Lung (tissue), 11 donors: ENCODE measurements at regions not wholly inside any gene's neighbourhood (a gene's known extent, or its start where the extent isn't known, plus 50 kb on each side); places are given as distances from the start of the nearest gene placed in this dataset.
"Not testable (repeated sequence)": the region's sequence is repeated elsewhere in the genome, so short reads cannot be mapped to it uniquely, and the experiment has no call there.

ENCODE experiments used
- ATAC-seq: fragments of 200-7000 bp; cut with Tn5 transposase; one replicate; pipeline ENCODE4 v1.9.1; 2020; ENCODE audit warnings: moderate number of reproducible peaks; ENCODE audit not compliant: insufficient read depth, low FRiP score
- DNase-seq, 3 donors: peaks; one replicate each; pipeline ENCODE4 v3.0.0-alpha.2; 2013 to 2017
- H3K27ac ChIP-seq, 2 donors: one replicate each; pipeline ENCODE4 v1.5.1; 2013; ENCODE audit warnings: mild to moderate bottlenecking in 2 of 2, moderate library complexity in 2 of 2, control low read depth in 1 of 2, inconsistent platforms in 1 of 2, low read depth in 1 of 2, low read length in 1 of 2
- H3K27me3 ChIP-seq, 3 donors: one replicate each; pipeline ENCODE4 v1.5.1; 2013; ENCODE audit warnings: low read length in 2 of 3; ENCODE audit not compliant: control insufficient read depth in 3 of 3, insufficient read depth in 3 of 3
- H3K36me3 ChIP-seq, 4 donors: one replicate each; pipeline ENCODE4 v1.5.1; 2013; ENCODE audit warnings: low read length in 4 of 4, mild to moderate bottlenecking in 1 of 4, moderate library complexity in 1 of 4; ENCODE audit not compliant: control insufficient read depth in 4 of 4, insufficient read depth in 4 of 4
- H3K4me1 ChIP-seq, 5 donors: one replicate each; pipeline ENCODE4 v1.5.1; 2013; ENCODE audit warnings: low read length in 5 of 5, mild to moderate bottlenecking in 2 of 5, moderate library complexity in 1 of 5; ENCODE audit not compliant: control insufficient read depth in 5 of 5, insufficient read depth in 5 of 5
- H3K4me3 ChIP-seq: one replicate; pipeline ENCODE4 v1.5.1; 2013; ENCODE audit warnings: mild to moderate bottlenecking, control low read depth, moderate library complexity
- H3K9ac ChIP-seq, 2 donors: one replicate each; pipeline ENCODE4 v1.5.1; 2013; ENCODE audit warnings: low read length in 2 of 2, control low read depth in 1 of 2; ENCODE audit not compliant: insufficient read depth in 1 of 2
- H3K9me3 ChIP-seq, 4 donors: one replicate each; pipeline ENCODE4 v1.5.1; 2013; ENCODE audit warnings: low read length in 3 of 4, mild to moderate bottlenecking in 1 of 4, moderate library complexity in 1 of 4; ENCODE audit not compliant: control insufficient read depth in 4 of 4, insufficient read depth in 3 of 4
- WGBS, 2 donors: extraction: QIAGEN DNeasy Blood & Tissue Kit; methylation state at CpG; one replicate each; pipeline ENCODE4 v1.1.7; 2013; 5-methylcytosine and 5-hydroxymethylcytosine counted together
- TF ChIP-seq, protein P1 (sequence below): IDR thresholded peaks from 2 replicates; pipeline ENCODE4 v1.5.1; 2012; ENCODE audit warnings: mild to moderate bottlenecking; ENCODE audit errors: control extremely low read depth, extremely low read depth
- donor health status: control.
- donor health status: control.
- donor health status: Bipolar disorder and iron deficiency.
- donor health status: healthy.
- donor health status: DM: yes; HTN: yes; CAD: no.

DNA sequence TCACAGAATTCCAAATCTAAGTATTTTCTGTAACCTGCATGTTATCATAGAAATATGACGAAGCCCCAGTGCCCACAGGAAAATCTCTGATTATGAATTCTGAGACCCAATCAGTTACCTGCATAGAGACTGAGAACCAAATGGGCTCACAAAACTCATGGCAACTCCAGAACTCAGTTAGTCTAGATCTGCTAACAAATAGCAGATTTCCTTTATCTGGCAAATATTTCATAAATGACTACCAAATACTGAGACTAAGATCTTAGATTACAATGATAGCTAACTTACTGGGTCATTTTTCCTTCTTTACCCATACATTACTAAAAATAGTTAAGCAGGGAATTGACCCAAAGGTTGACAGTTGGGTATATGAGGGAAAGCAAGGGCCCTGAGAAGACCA is 228.1 kb upstream of the FAT3 start:
- H3K9me3 ChIP-seq = no peaks in the 10 kb centered on the region
- 88 to 99% methylated on average over 1 of the region's 1 CpG for WGBS, 2 donors

DNA sequence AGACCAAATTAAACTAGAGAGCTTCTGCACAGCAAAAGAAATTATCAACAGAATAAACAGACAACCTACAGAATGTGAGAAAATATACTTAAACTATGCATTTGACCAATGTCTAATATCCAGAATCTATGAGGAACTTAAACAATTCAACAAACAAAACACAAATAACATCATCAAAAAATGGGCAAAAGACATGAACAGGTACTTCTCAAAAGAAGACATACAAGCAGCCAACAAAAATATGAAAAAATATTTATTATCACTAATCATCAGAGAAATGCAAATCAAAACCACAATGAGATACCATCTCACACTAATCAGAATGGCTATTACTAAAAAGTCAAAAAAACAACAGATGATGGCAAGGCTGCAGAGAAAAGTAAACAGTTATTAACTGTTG is 236.2 kb upstream of the FAT3 start:
- ATAC-seq, H3K9me3 ChIP-seq, H3K9ac ChIP-seq, H3K4me3 ChIP-seq, DNase-seq, H3K27me3 ChIP-seq, H3K27ac ChIP-seq, H3K4me1 ChIP-seq, H3K36me3 ChIP-seq: not testable (repeated sequence)

More for the DNA sequence above, 228.1 kb upstream of the FAT3 start:
- H3K4me1 ChIP-seq = no peaks in the 10 kb centered on the region
- H3K27me3 ChIP-seq = no peaks in the 10 kb centered on the region
- DNase-seq (no peak), ATAC-seq (no peak)
- no peak overlapping the region for H3K9ac ChIP-seq
- no peaks in the 10 kb centered on the region for H3K36me3 ChIP-seq
- H3K4me3 ChIP-seq = no peak overlapping the region
- TF ChIP-seq, protein P1, sequence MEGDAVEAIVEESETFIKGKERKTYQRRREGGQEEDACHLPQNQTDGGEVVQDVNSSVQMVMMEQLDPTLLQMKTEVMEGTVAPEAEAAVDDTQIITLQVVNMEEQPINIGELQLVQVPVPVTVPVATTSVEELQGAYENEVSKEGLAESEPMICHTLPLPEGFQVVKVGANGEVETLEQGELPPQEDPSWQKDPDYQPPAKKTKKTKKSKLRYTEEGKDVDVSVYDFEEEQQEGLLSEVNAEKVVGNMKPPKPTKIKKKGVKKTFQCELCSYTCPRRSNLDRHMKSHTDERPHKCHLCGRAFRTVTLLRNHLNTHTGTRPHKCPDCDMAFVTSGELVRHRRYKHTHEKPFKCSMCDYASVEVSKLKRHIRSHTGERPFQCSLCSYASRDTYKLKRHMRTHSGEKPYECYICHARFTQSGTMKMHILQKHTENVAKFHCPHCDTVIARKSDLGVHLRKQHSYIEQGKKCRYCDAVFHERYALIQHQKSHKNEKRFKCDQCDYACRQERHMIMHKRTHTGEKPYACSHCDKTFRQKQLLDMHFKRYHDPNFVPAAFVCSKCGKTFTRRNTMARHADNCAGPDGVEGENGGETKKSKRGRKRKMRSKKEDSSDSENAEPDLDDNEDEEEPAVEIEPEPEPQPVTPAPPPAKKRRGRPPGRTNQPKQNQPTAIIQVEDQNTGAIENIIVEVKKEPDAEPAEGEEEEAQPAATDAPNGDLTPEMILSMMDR = no peak
- H3K27ac ChIP-seq = no peak overlapping the region

DNA sequence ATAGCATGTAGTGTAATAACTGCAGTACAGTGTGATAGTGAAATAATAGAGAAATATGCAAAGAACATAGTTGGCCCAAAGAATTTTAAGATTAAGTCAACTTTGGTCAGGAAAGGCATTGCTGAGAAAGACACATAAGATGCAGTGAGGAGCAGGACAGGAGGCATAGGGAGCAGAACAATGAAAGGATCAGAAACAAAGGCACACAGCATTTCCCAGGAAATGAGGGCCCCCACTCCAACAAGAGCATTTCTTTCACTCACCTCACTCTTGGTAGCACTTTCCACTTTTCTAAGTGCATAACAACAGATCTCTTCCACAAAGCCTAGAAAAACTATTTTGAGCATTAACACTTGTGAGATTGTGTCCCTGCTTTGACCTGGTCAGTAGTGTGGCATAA is 238.4 kb upstream of the FAT3 start:
- Histone ChIP-seq H3K4me3 (no peak overlapping the region), H3K27me3 (no peaks in the 10 kb centered on the region), H3K9ac (no peak overlapping the region), H3K4me1 (no peaks in the 10 kb centered on the region), H3K9me3 (peaks cover 0 to 3% (median 0%) of the 10 kb centered on the region in 4 donors), H3K36me3 (no peaks in the 10 kb centered on the region), H3K27ac (no peak overlapping the region)
- TF ChIP-seq, protein P1 = no peak
- no peak for ATAC-seq
- no peak for DNase-seq

DNA sequence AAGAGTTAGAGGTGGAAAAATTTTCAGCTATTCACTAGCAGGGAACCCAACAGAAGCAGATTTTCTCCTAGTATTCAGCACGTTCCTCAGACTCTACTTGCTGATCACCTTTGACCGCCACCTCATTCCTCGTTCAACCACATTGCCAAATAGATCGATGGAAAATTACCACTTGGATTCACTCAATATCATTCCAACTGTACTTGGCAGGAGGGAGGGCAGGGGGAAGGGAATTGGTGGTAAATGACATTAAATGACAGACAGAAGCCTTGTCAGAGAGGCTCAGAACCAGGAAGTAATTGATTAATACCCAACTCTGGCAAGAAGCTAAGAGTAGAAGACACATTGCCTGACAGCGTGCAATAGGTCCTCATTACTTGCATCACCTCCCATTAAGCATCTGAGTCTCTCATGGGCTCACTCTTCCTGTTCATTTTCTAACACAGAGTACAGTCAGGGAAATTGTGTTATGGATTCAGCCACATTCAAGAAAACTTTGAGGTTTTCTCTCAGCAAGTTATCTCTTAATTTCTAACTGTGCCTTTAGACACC is 240.5 kb upstream of the FAT3 start:
- TF ChIP-seq, protein P1 = no peak
- no peak overlapping the region for H3K27ac ChIP-seq
- no peaks in the 10 kb centered on the region for H3K36me3 ChIP-seq
- no peak for DNase-seq
- 76 to 83% methylated on average over 5 of the region's 5 CpGs for WGBS, 2 donors
- no peak overlapping the region for H3K4me3 ChIP-seq
- H3K9me3 ChIP-seq = peaks cover 0 to 3% (median 0%) of the 10 kb centered on the region in 4 donors
- peaks cover 0 to 2% (median 0%) of the 10 kb centered on the region in 5 donors for H3K4me1 ChIP-seq
- no peak overlapping the region for H3K9ac ChIP-seq
- no peak for ATAC-seq
- H3K27me3 ChIP-seq = no peaks in the 10 kb centered on the region
